B cell (primary cell): ENCODE measurements at regions not wholly inside any gene's neighbourhood (a gene's known extent, or its start where the extent isn't known, plus 50 kb on each side); places are given as distances from the start of the nearest gene placed in this dataset.
"Not testable (repeated sequence)": the region's sequence is repeated elsewhere in the genome, so short reads cannot be mapped to it uniquely, and the experiment has no call there.

Experiments
- ATAC-seq: fragments of 200-7000 bp; cut with Tn5 transposase; one replicate; pipeline ENCODE4 v1.10.0; 2021; ENCODE audit warnings: low read depth, mild to moderate bottlenecking, moderate number of reproducible peaks, moderate library complexity
- CTCF ChIA-PET: fragments of 350-600 bp; sonication (Branson Sonifier 250); formaldehyde crosslinking; loops from one replicate; lab custom pipeline; 2021; ENCODE audit warnings: antibody characterized with exemption, inconsistent platforms; lab: Charles Lee
- POLR2A ChIA-PET: fragments of 350-600 bp; sonication (Branson Sonifier 250); formaldehyde crosslinking; loops from one replicate; lab custom pipeline; 2021; ENCODE audit warnings: antibody characterized with exemption; lab: Charles Lee
- DNase-seq: peaks from one replicate; pipeline ENCODE4 v3.0.0; 2013
- H2AFZ ChIP-seq: 2 replicates; pipeline ENCODE4 v1.6.1; 2012; ENCODE audit warnings: mild to moderate bottlenecking, low read depth, low read length; ENCODE audit not compliant: insufficient read depth, poor library complexity, severe bottlenecking
- H3K27ac ChIP-seq, 2 donors: 1 replicate in 1 of 2; 2 replicates in 1 of 2; pipeline ENCODE4 v1.5.1; 2012 to 2013; ENCODE audit warnings: low read length in 2 of 2, mild to moderate bottlenecking in 2 of 2, moderate library complexity in 1 of 2
- H3K27me3 ChIP-seq, 4 experiments: fragments of 200-600 bp in 1 of 4; sonication (generic) in 1 of 4; replicated peaks in 1 of 4; 1 replicate in 2 of 4; 2 replicates in 2 of 4; pipeline versions ENCODE4 v1.6.1 to v1.7.0; 2013 to 2016; ENCODE audit warnings: low read length in 3 of 4, mild to moderate bottlenecking in 2 of 4, mixed read lengths in 1 of 4, moderate library complexity in 1 of 4; ENCODE audit not compliant: insufficient read depth in 4 of 4, control insufficient read depth in 3 of 4; ENCODE audit errors: control extremely low read depth in 1 of 4
- H3K36me3 ChIP-seq, 2 experiments: replicated peaks in 1 of 2; 1 replicate in 1 of 2; 2 replicates in 1 of 2; pipeline versions ENCODE4 v1.6.1 to v1.7.1; 2013; ENCODE audit warnings: low read length in 1 of 2; ENCODE audit not compliant: insufficient read depth in 2 of 2, control insufficient read depth in 1 of 2; ENCODE audit errors: control extremely low read depth in 1 of 2, extremely low read depth in 1 of 2
- H3K4me1 ChIP-seq, 2 donors: fragments of 200-600 bp in 1 of 2; sonication (generic) in 1 of 2; 1 replicate in 1 of 2; 2 replicates in 1 of 2; pipeline versions ENCODE4 v1.5.1 to v1.6.1; 2013 to 2017; ENCODE audit warnings: low read length in 2 of 2; ENCODE audit not compliant: control insufficient read depth in 2 of 2, insufficient read depth in 2 of 2
- H3K4me2 ChIP-seq: replicated peaks from 2 replicates; pipeline ENCODE3; 2012; ENCODE audit warnings: mild to moderate bottlenecking, low read depth, low read length; ENCODE audit not compliant: poor library complexity, severe bottlenecking
- H3K4me3 ChIP-seq, 5 experiments: fragments of 200-600 bp in 1 of 5; sonication (generic) in 1 of 5; 1 replicate in 3 of 5; 2 replicates in 2 of 5; pipeline versions ENCODE4 v1.5.1 to v1.7.0; 2011 to 2016; ENCODE audit warnings: low read length in 4 of 5, mild to moderate bottlenecking in 4 of 5, low read depth in 2 of 5, control low read depth in 1 of 5, moderate library complexity in 1 of 5; ENCODE audit not compliant: insufficient read depth in 1 of 5; ENCODE audit errors: control extremely low read depth in 1 of 5, extremely low read depth in 1 of 5
- H3K79me2 ChIP-seq: fragments of 200-600 bp; sonication (generic); one replicate; pipeline ENCODE4 v1.6.0; 2016; ENCODE audit warnings: low read length; ENCODE audit not compliant: control insufficient read depth, insufficient read depth
- H3K9ac ChIP-seq: fragments of 200-600 bp; sonication (generic); 2 replicates; pipeline ENCODE4 v1.6.1; 2017; ENCODE audit warnings: mild to moderate bottlenecking, low read length, moderate library complexity
- H3K9me3 ChIP-seq, 3 donors: one replicate each; pipeline versions ENCODE4 v1.6.1 to v1.7.1; 2013; ENCODE audit warnings: low read length in 2 of 3; ENCODE audit not compliant: control insufficient read depth in 2 of 3, insufficient read depth in 1 of 3; ENCODE audit errors: control extremely low read depth in 1 of 3
- H4K20me1 ChIP-seq: 2 replicates; pipeline ENCODE4 v1.6.0; 2012; ENCODE audit warnings: mild to moderate bottlenecking, low read length; ENCODE audit not compliant: insufficient read depth, control insufficient read depth, poor library complexity, severe bottlenecking
- H3K27ac Mint-ChIP-seq: one replicate; pipeline ENCODE4 v1.8.0; 2021; ENCODE audit warnings: mixed read lengths
- H3K27me3 Mint-ChIP-seq: one replicate; pipeline ENCODE4 v1.8.0; 2021; ENCODE audit warnings: mixed read lengths
- H3K4me1 Mint-ChIP-seq: one replicate; pipeline ENCODE4 v1.8.0; 2021; ENCODE audit warnings: mixed read lengths
- H3K4me3 Mint-ChIP-seq: one replicate; pipeline ENCODE4 v1.8.0; 2021; ENCODE audit warnings: mixed read lengths
- H3K9me3 Mint-ChIP-seq: one replicate; pipeline ENCODE4 v1.8.0; 2022; ENCODE audit warnings: mixed read lengths; ENCODE audit not compliant: insufficient read depth
- EZH2 ChIP-seq: IDR thresholded peaks from 2 replicates; pipeline ENCODE4 v1.6.1; 2012; ENCODE audit warnings: borderline replicate concordance, low read depth, mild to moderate bottlenecking, moderate library complexity, low read length; ENCODE audit not compliant: insufficient read depth, poor library complexity, severe bottlenecking
- WGBS: methylation state at CpG from one replicate; pipeline ENCODE4 v1.1.5; 2013; ENCODE audit warnings: missing lambda C conversion rate; ENCODE audit not compliant: insufficient coverage; 5-methylcytosine and 5-hydroxymethylcytosine counted together
- intact Hi-C: fragments of 100-400 bp; cut with micrococcal nuclease; formaldehyde crosslinking; loops from one replicate; pipeline ENCODE4 v1.10.0; 2022
- TF ChIP-seq, protein P1 (sequence below): fragments of 200-600 bp; IDR thresholded peaks from one replicate; pipeline ENCODE4 v1.8.0; 2022; ENCODE audit warnings: antibody characterized with exemption, mild to moderate bottlenecking

DNA sequence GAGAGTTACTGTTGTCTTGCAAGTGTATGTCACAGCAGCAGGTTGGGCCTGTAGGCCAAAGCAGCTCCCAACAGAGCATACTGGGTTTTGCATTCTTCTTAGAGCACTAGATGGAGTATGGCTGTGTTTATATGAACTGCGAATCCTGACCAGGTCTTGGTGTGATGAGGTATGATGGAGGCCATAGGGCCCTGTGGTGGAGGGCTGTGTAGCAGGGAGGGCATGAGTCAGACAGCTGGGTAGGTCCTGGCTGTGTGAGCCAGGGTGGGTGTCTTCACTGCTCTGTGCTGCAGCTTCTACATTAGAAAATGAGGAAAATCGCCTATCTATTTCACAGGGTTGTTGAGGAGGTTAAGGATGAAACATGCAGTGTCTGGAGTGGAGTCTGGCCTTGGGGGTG is 124.2 kb downstream of the BUB3 start:
- CTCF ChIA-PET, result no interaction called here
- no peak overlapping the region for H3K27ac ChIP-seq
- POLR2A ChIA-PET, result no interaction called here
- H4K20me1 ChIP-seq, result no peaks in the 10 kb centered on the region
- Mint-ChIP-seq H3K4me1 (no peaks in the 10 kb centered on the region), H3K27ac (no peak overlapping the region), H3K9me3 (peaks cover 2% of the 10 kb centered on the region), H3K4me3 (no peak overlapping the region), H3K27me3 (peaks cover 21% of the 10 kb centered on the region)
- WGBS, result 100% methylated on average over 2 of the region's 2 CpGs
- no peak overlapping the region for H3K4me3 ChIP-seq
- no peaks in the 10 kb centered on the region for H3K36me3 ChIP-seq
- H3K9ac ChIP-seq, result no peak overlapping the region
- no peak overlapping the region for H2AFZ ChIP-seq
- intact Hi-C loops, result no loop called here
- peaks cover 0 to 11% (median 3%) of the 10 kb centered on the region in 4 experiments for H3K27me3 ChIP-seq
- no peak for ATAC-seq
- H3K4me2 ChIP-seq, result no peak overlapping the region
- no peak for DNase-seq
- no peaks in the 10 kb centered on the region for H3K4me1 ChIP-seq
- H3K9me3 ChIP-seq, result peaks cover 0 to 14% (median 2%) of the 10 kb centered on the region in 3 donors
- no peak for TF ChIP-seq EZH2
- TF ChIP-seq, protein P1, sequence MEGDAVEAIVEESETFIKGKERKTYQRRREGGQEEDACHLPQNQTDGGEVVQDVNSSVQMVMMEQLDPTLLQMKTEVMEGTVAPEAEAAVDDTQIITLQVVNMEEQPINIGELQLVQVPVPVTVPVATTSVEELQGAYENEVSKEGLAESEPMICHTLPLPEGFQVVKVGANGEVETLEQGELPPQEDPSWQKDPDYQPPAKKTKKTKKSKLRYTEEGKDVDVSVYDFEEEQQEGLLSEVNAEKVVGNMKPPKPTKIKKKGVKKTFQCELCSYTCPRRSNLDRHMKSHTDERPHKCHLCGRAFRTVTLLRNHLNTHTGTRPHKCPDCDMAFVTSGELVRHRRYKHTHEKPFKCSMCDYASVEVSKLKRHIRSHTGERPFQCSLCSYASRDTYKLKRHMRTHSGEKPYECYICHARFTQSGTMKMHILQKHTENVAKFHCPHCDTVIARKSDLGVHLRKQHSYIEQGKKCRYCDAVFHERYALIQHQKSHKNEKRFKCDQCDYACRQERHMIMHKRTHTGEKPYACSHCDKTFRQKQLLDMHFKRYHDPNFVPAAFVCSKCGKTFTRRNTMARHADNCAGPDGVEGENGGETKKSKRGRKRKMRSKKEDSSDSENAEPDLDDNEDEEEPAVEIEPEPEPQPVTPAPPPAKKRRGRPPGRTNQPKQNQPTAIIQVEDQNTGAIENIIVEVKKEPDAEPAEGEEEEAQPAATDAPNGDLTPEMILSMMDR, result no peak
- no peaks in the 10 kb centered on the region for H3K79me2 ChIP-seq

DNA sequence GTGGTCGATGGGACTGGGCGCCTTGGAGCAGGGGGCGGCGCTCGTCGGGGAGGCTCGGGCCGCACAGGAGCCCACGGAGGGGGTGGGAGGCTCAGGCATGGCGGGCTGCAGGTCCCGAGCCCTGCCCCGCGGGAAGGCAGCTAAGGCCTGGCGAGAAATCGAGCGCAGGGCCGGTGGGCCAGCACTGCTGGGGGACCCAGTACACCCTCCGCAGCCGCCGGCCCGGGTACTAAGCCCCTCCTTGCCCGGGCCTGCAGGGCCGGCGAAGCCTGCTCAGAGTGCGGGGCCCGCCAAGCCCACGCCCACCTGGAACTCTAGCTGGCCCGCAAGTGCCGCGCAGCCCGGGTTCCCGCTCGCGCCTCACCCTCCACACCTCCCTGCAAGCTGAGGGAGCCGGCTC is 129.2 kb downstream of the BUB3 start:
- H3K9ac ChIP-seq, H3K36me3 ChIP-seq, H3K4me1 ChIP-seq, H3K27me3 Mint-ChIP-seq, DNase-seq, H3K27ac Mint-ChIP-seq, H3K79me2 ChIP-seq, H3K4me3 ChIP-seq, H3K9me3 ChIP-seq, H3K4me3 Mint-ChIP-seq, H4K20me1 ChIP-seq, ATAC-seq, H3K4me2 ChIP-seq, H3K27ac ChIP-seq, intact Hi-C loops, H3K27me3 ChIP-seq, CTCF ChIA-PET, H3K9me3 Mint-ChIP-seq, POLR2A ChIA-PET, H3K4me1 Mint-ChIP-seq, H2AFZ ChIP-seq: not testable (repeated sequence)
- 98% methylated on average over 22 of the region's 35 CpGs for WGBS
